ENCODE measurements at regions not wholly inside any gene's neighbourhood (a gene's known extent, or its start where the extent isn't known, plus 50 kb on each side); places are given as distances from the start of the nearest gene placed in this dataset.

GRCh38 chr12:125871811-125872594 is 806.8 kb downstream of the AACS start:
- no peak for DNase-seq
- H3K4me1 Mint-ChIP-seq = no peaks in the 10 kb centered on the region
- 84% methylated on average over 9 of the region's 9 CpGs for WGBS (ENCODE audit: insufficient coverage)
- H3K27me3 Mint-ChIP-seq (ENCODE audit: low read depth in 2 of 2) = no peaks in the 10 kb centered on the region
- H3K4me1 ChIP-seq (ENCODE audit: control insufficient read depth, insufficient read depth, low read length) = no peaks in the 10 kb centered on the region
- no peaks in the 10 kb centered on the region for H3K36me3 Mint-ChIP-seq
- no peaks in the 10 kb centered on the region for H3K27me3 ChIP-seq (ENCODE audit: control insufficient read depth, insufficient read depth, low read length)
- no peak overlapping the region for H3K4me3 Mint-ChIP-seq
- peaks cover 5 to 6% of the 10 kb centered on the region in 2 donors for H3K9me3 Mint-ChIP-seq
- TF ChIP-seq, protein P1, sequence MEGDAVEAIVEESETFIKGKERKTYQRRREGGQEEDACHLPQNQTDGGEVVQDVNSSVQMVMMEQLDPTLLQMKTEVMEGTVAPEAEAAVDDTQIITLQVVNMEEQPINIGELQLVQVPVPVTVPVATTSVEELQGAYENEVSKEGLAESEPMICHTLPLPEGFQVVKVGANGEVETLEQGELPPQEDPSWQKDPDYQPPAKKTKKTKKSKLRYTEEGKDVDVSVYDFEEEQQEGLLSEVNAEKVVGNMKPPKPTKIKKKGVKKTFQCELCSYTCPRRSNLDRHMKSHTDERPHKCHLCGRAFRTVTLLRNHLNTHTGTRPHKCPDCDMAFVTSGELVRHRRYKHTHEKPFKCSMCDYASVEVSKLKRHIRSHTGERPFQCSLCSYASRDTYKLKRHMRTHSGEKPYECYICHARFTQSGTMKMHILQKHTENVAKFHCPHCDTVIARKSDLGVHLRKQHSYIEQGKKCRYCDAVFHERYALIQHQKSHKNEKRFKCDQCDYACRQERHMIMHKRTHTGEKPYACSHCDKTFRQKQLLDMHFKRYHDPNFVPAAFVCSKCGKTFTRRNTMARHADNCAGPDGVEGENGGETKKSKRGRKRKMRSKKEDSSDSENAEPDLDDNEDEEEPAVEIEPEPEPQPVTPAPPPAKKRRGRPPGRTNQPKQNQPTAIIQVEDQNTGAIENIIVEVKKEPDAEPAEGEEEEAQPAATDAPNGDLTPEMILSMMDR (IDR thresholded peaks at IDR 0.05) = no peak
- no peak overlapping the region for H3K27ac ChIP-seq (ENCODE audit: low read length)
- no peak for ATAC-seq
- no peaks in the 10 kb centered on the region for H3K9me3 ChIP-seq (ENCODE audit: control insufficient read depth, insufficient read depth, low read length)
- no peaks in the 10 kb centered on the region for H3K36me3 ChIP-seq (ENCODE audit: control insufficient read depth, insufficient read depth, low read length)
- H3K27ac Mint-ChIP-seq = no peak overlapping the region
- intact Hi-C loops (cut with micrococcal nuclease) = no loop called here
- no peak overlapping the region for H3K4me3 ChIP-seq (ENCODE audit: low read length)

DNA sequence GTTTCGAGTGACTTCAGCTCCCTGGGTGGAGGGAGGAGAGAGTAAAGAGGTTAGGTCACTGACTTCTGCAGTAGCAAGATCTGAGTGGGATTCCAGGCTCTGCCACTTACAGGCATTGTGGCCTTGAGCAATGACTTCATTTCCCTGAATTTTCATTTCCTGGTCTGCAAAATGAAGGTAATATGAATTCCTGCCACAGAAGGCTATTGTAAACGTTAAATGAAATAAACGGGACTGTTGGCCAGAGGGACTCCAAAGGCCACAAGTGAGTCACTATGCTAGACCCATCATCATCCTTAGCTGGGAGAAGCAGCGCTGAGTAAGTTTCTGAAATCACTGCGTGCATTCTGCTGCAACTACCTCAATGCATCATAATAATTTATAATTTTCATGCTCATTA is 807.8 kb downstream of the AACS start:
- H3K4me1 Mint-ChIP-seq = no peaks in the 10 kb centered on the region
- H3K9me3 ChIP-seq (ENCODE audit: control insufficient read depth, insufficient read depth, low read length) = no peaks in the 10 kb centered on the region
- H3K27me3 Mint-ChIP-seq (ENCODE audit: low read depth in 2 of 2) = no peaks in the 10 kb centered on the region
- H3K4me3 ChIP-seq (ENCODE audit: low read length) = no peak overlapping the region
- H3K36me3 Mint-ChIP-seq = no peaks in the 10 kb centered on the region
- H3K36me3 ChIP-seq (ENCODE audit: control insufficient read depth, insufficient read depth, low read length) = no peaks in the 10 kb centered on the region
- intact Hi-C loops (cut with micrococcal nuclease) = no loop called here
- no peak for DNase-seq
- H3K4me3 Mint-ChIP-seq = no peak overlapping the region
- TF ChIP-seq, protein P1 (IDR thresholded peaks at IDR 0.05) = no peak
- WGBS (ENCODE audit: insufficient coverage) = 76% methylated on average over 4 of the region's 5 CpGs
- H3K9me3 Mint-ChIP-seq = peaks cover 5 to 6% of the 10 kb centered on the region in 2 donors
- no peak overlapping the region for H3K27ac Mint-ChIP-seq
- H3K27ac ChIP-seq (ENCODE audit: low read length) = no peak overlapping the region
- no peaks in the 10 kb centered on the region for H3K27me3 ChIP-seq (ENCODE audit: control insufficient read depth, insufficient read depth, low read length)
- H3K4me1 ChIP-seq (ENCODE audit: control insufficient read depth, insufficient read depth, low read length) = no peaks in the 10 kb centered on the region
- ATAC-seq = no peak

GRCh38 chr12:125878483-125878882 is 813.2 kb downstream of the AACS start:
- H3K27ac ChIP-seq (ENCODE audit: low read length) = no peak overlapping the region
- H3K27me3 ChIP-seq (ENCODE audit: control insufficient read depth, insufficient read depth, low read length) = no peaks in the 10 kb centered on the region
- Mint-ChIP-seq H3K27ac (no peak overlapping the region), H3K27me3 (ENCODE audit: low read depth in 2 of 2) (no peaks in the 10 kb centered on the region), H3K9me3 (peaks cover 2% of the 10 kb centered on the region in 2 donors), H3K4me1 (no peaks in the 10 kb centered on the region), H3K36me3 (no peaks in the 10 kb centered on the region), H3K4me3 (no peak overlapping the region)
- 37% methylated on average over 4 of the region's 4 CpGs for WGBS (ENCODE audit: insufficient coverage)
- H3K36me3 ChIP-seq (ENCODE audit: control insufficient read depth, insufficient read depth, low read length) = no peaks in the 10 kb centered on the region
- H3K4me1 ChIP-seq (ENCODE audit: control insufficient read depth, insufficient read depth, low read length) = no peaks in the 10 kb centered on the region
- ATAC-seq (no peak), DNase-seq (no peak)
- H3K4me3 ChIP-seq (ENCODE audit: low read length) = no peak overlapping the region
- no peaks in the 10 kb centered on the region for H3K9me3 ChIP-seq (ENCODE audit: control insufficient read depth, insufficient read depth, low read length)
- TF ChIP-seq, protein P1 (IDR thresholded peaks at IDR 0.05) = no peak
- intact Hi-C loops (cut with micrococcal nuclease) = no loop called here

- no peaks in the 10 kb centered on the region for H3K4me1 Mint-ChIP-seq
- H3K9me3 Mint-ChIP-seq = peaks cover 0 to 5% of the 10 kb centered on the region in 2 donors
- intact Hi-C loops (cut with micrococcal nuclease) = no loop called here
- WGBS (ENCODE audit: insufficient coverage) = 72% methylated on average over 3 of the region's 3 CpGs
- no peaks in the 10 kb centered on the region for H3K4me1 ChIP-seq (ENCODE audit: control insufficient read depth, insufficient read depth, low read length)
- H3K27ac ChIP-seq (ENCODE audit: low read length) = no peak overlapping the region
- H3K27ac Mint-ChIP-seq = no peak overlapping the region
- no peak for DNase-seq
- no peaks in the 10 kb centered on the region for H3K9me3 ChIP-seq (ENCODE audit: control insufficient read depth, insufficient read depth, low read length)
- no peak for ATAC-seq
- H3K4me3 Mint-ChIP-seq = no peak overlapping the region
- H3K36me3 ChIP-seq (ENCODE audit: control insufficient read depth, insufficient read depth, low read length) = no peaks in the 10 kb centered on the region
- no peaks in the 10 kb centered on the region for H3K36me3 Mint-ChIP-seq
- H3K4me3 ChIP-seq (ENCODE audit: low read length) = no peak overlapping the region
- no peaks in the 10 kb centered on the region for H3K27me3 Mint-ChIP-seq (ENCODE audit: low read depth in 2 of 2)
- no peaks in the 10 kb centered on the region for H3K27me3 ChIP-seq (ENCODE audit: control insufficient read depth, insufficient read depth, low read length)
- TF ChIP-seq, protein P1 (IDR thresholded peaks at IDR 0.05) = no peak
Observed at GRCh38 chr12:125882141-125882540, 816.9 kb downstream of the AACS start.

Data from natural killer cell (primary cell).